GM12875 (cell line): ENCODE measurements at regions not wholly inside any gene's neighbourhood (a gene's known extent, or its start where the extent isn't known, plus 50 kb on each side); places are given as distances from the start of the nearest gene placed in this dataset.
"Not testable (repeated sequence)": the region's sequence is repeated elsewhere in the genome, so short reads cannot be mapped to it uniquely, and the experiment has no call there.

Experiments used
- H3K4me3 ChIP-seq: one replicate; pipeline ENCODE4 v1.5.1; 2011; ENCODE audit warnings: low read depth, low read length, control low read depth
- TF ChIP-seq, protein P1 (sequence below): IDR thresholded peaks from 2 replicates; pipeline ENCODE4 v1.5.1; 2011; ENCODE audit warnings: low read depth, mild to moderate bottlenecking, control low read depth, inconsistent platforms, low read length, moderate library complexity, borderline replicate concordance; ENCODE audit not compliant: insufficient read depth

DNA sequence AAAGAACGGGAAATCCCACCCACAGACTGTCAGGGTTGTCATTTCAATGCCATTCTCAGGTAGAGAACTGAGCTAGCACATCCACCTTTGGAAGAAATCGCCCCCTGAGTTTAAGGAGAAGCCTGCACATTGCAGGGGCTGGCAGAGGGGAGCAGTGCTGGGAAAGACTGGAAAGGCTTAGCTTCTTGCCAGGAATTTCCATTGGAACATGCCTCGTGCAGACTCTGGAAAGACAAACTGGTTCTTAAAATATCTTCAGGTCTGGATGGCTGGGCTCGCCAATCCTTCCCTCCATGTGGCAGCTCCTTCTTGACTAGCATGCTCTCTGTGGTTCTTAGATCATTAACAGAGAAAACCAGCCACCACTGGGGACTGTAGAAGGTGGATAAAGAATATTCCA is 414.1 kb downstream of the TSHZ3 start:
- no peak overlapping the region for H3K4me3 ChIP-seq
- TF ChIP-seq, protein P1, sequence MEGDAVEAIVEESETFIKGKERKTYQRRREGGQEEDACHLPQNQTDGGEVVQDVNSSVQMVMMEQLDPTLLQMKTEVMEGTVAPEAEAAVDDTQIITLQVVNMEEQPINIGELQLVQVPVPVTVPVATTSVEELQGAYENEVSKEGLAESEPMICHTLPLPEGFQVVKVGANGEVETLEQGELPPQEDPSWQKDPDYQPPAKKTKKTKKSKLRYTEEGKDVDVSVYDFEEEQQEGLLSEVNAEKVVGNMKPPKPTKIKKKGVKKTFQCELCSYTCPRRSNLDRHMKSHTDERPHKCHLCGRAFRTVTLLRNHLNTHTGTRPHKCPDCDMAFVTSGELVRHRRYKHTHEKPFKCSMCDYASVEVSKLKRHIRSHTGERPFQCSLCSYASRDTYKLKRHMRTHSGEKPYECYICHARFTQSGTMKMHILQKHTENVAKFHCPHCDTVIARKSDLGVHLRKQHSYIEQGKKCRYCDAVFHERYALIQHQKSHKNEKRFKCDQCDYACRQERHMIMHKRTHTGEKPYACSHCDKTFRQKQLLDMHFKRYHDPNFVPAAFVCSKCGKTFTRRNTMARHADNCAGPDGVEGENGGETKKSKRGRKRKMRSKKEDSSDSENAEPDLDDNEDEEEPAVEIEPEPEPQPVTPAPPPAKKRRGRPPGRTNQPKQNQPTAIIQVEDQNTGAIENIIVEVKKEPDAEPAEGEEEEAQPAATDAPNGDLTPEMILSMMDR = no peak

DNA sequence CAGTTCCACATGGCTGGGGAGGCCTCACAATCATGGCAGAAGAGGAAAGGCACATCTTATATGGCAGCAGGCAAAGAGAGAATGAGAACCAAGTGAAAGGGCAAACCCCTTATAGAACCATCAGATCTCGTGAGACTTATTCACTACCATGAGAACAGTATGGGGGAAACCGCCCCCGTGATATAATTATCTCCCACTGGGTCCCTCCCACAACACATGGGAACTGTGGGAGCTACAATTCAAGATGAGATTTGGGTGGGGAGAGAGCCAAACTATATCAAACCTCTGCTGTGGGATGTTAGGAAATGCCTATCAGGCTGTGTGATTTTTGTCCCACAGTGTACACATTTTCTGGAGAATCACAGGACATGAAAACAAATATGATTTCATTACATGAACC is 415.8 kb downstream of the TSHZ3 start:
- not testable (repeated sequence) for H3K4me3 ChIP-seq

DNA sequence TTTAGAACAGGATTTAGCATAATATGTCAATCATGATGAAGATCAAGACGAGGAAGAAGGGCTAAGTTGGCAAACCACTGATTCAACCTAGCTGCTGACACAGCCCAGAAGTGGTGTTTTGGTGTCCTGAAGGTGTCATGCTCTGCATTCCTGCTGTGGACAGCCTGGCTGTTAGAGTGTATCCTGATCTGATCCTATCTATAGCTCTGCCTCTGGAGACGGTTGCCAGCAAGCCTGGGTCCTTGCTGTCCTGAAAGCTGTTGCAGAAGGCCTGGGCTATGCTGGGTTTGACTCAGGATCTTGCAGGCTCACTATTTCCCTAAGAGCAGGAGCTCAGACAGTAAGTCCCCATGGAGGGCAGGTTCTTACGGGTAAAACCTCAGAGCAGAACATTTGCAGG is 416.4 kb downstream of the TSHZ3 start:
- TF ChIP-seq, protein P1 = no peak

DNA sequence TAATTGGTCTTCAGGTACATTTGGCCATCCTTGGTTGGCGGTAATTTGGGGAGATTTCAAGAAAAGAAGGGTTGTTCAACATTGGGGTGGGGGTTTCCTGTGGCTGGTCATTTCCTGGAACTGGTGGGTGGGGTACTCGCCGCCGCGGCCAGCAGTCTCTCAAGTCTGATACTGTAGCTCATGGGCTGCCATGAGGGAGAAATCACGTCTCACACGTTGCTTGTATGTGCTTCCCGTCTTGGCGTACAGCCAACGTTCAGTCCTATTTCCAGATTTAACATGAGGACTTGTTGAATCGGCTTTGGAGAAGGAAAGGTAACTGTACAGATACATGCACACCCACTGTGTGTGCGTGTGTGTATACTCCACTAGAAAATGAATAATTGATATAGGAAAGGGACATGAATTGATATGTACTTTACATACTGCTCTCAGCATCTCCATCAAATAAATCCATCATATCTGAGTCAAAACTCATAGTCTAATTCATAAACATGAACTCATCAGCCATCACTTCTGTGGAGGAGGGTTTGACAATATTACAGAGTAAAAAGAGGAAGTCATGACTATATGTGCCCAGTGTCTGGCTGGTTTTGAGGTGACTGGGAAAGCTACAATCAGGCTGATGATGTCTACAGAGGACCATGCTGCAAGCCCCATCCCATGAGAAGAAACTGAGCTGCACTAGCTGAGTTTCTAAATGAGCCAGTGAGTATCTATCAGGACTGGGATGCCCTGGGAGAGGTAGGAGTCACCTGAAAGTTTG is 418.1 kb downstream of the TSHZ3 start:
- H3K4me3 ChIP-seq = no peak overlapping the region
- TF ChIP-seq, protein P1 = no peak

More for the DNA sequence above, 416.4 kb downstream of the TSHZ3 start:
- no peak overlapping the region for H3K4me3 ChIP-seq

DNA sequence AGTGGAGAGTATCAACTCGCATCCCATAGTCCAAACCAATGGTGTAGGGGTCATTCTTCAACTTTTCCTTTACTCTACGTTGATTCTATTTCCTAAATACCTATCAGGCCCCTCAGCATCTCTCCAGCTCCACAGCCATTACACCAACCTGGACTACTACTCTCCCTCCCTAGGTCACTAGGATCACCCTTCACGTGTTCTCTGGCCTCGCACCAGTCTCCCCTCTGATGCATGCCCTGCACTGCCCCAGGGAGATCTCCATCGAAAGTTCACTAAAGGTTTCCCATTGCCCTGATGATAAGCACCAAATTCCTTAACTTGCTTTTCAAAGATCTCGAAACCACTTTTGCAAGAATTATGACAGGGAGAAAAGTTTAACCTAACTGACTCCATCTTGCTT is 421.5 kb downstream of the TSHZ3 start:
- TF ChIP-seq, protein P1 = no peak
- no peak overlapping the region for H3K4me3 ChIP-seq

GRCh38 chr19:30924670-30925069 is 424.6 kb downstream of the TSHZ3 start:
- TF ChIP-seq, protein P1 = no peak
- H3K4me3 ChIP-seq = no peak overlapping the region

DNA sequence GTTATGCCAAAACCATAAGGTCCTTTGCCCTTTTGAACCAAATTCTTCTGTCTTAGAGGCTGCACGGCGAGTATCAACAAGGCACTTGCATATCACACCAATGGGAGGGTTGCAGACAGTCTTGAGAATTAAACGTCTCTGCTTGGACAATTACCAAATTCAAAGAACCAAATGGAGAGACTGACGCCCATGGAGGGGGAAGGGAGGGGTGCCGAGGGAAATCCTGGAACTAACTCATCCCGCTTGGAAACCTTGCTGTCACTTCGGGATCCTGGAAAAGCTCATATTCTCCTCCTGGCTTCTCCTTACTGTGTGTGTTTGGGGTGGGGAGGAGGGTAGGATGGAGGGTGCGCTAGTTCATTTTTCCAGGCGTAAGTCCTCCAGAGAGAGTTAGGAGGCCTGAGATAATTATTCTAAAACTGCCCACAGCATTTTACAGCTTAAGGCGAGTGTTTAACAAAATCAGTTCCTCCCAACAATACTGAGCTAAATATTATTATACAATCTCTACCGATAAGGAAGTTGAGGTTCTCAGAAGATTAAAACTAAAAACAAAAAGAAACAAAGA is 425.1 kb downstream of the TSHZ3 start:
- H3K4me3 ChIP-seq = no peak overlapping the region
- TF ChIP-seq, protein P1 = no peak
